ENCODE measurements at regions not wholly inside any gene's neighbourhood (a gene's known extent, or its start where the extent isn't known, plus 50 kb on each side); places are given as distances from the start of the nearest gene placed in this dataset.

DNA sequence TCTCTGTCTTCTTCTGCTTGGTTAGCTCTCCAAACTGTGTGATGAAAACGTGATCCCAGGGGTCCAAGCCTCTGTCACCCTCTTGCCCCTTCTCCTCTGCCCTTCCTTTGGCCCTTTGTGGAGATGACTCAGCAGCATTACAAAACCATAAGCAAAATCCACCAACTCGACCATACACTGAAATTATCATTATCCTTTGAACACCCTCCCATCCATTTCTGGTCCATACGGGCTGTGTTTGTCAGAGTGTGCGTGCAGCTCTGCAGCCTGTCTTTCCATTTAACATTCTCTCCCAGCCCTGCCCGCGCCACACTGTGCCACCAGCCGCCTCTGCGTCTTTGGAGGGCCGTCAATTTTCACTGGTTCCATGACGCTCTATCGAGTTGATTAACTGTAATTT lies 69.2 kb downstream of the SLC25A47 start:
- TF ChIP-seq CTCF (IDR thresholded peaks at IDR 0.05; ENCODE audit: insufficient read depth, low read depth, low read length), result no peak
- H3K4me3 ChIP-seq (ENCODE audit: low read depth, low read length), result peak overlapping the region; percentile 13
- DNase-seq (ENCODE audit: low read depth), result peak; percentile 80

DNA sequence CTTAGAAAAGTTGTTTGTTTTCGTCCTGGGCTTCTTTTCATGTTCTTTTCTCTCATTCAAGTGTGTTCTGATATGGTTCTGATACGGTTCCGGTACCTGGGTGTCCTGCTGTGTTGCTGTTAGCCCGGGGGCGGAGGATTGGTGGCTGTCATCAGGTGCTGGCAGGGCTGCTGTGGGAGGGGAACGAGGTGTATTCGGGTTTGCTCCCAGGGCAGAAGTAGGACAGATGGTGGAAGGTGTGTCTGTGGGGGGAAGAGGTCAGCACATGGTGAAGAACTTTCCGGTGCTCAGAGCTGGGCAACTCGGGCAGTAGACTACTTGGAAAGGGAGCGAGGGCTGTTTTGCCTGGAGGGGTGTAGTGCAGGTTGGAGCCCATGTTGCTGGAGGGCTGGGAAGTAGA lies 70.2 kb downstream of the SLC25A47 start:
- no peak for DNase-seq (ENCODE audit: low read depth)
- no peak for TF ChIP-seq CTCF (IDR thresholded peaks at IDR 0.05; ENCODE audit: insufficient read depth, low read depth, low read length)
- no peak overlapping the region for H3K4me3 ChIP-seq (ENCODE audit: low read depth, low read length)

GRCh38 chr14:100393906-100394732 lies 71.0 kb downstream of the SLC25A47 start:
- no peak overlapping the region for H3K4me3 ChIP-seq (ENCODE audit: low read depth, low read length)
- no peak for TF ChIP-seq CTCF (IDR thresholded peaks at IDR 0.05; ENCODE audit: insufficient read depth, low read depth, low read length)
- DNase-seq (ENCODE audit: low read depth), result no peak

DNA sequence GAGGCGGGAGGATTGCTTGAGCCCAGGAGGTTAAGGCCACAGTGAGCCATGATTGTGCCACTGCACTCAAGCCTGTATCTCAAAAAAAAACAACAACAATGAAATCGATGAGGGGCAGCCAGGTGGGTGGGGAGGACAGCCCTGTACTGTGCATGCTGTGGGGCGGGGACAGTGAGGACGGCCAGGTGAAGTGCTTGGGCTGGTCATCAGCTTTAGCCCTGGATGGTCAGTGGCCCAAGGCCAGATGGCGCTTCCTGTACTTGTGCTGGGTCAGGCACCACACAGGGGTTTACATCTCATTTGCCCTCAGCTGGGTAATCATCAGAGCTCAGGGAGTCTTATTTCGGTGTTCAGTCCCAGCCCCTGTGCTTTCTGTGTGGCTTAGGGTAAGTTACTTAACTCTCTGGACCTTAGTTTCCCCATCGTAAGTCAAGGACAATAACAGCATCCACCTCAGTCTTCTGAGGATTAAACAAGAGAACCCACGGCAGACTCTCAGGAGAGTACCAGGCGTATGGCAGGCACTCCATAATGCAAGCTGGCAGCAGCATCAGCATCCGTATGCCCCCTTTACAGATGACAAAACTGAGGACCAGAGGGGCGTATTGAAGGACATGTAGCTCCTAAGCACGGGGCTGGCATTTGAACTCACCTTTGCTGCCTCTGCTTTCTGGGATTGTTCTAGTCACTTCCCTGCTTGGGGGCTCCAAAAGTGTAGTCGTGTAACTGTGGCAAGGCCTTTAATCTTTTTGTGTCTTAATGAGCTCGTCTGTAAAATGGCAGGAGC lies 71.9 kb downstream of the SLC25A47 start:
- no peak for TF ChIP-seq CTCF (IDR thresholded peaks at IDR 0.05; ENCODE audit: insufficient read depth, low read depth, low read length)
- no peak for DNase-seq (ENCODE audit: low read depth)
- no peak overlapping the region for H3K4me3 ChIP-seq (ENCODE audit: low read depth, low read length)

DNA sequence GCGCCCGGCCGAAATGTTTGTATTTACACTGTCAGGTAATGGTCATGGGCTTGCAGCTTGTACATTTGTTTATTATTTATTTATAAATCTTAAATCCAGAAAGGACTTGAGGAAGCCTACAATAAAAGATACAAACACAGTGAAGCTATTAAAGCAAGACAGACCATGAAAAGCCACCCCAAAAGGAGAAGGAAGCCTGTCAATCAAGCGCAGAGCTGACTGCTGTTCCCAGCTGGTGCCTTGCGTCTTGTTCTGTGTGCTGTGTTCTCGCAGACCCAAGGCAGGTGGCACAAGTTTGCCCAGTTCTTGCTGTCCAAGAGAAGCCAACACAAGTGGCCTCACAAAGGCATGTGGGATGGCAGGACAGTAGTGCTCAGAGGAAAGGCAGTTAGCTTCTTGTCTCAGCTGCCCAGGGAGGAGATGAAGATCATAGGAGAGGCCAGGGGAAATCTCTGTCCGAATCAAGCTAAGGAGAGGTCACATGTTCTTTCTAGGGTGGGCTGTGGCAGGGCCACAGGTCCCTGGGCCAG lies 73.2 kb downstream of the SLC25A47 start:
- H3K4me3 ChIP-seq (ENCODE audit: low read depth, low read length), result no peak overlapping the region
- no peak for DNase-seq (ENCODE audit: low read depth)
- no peak for TF ChIP-seq CTCF (IDR thresholded peaks at IDR 0.05; ENCODE audit: insufficient read depth, low read depth, low read length)

DNA sequence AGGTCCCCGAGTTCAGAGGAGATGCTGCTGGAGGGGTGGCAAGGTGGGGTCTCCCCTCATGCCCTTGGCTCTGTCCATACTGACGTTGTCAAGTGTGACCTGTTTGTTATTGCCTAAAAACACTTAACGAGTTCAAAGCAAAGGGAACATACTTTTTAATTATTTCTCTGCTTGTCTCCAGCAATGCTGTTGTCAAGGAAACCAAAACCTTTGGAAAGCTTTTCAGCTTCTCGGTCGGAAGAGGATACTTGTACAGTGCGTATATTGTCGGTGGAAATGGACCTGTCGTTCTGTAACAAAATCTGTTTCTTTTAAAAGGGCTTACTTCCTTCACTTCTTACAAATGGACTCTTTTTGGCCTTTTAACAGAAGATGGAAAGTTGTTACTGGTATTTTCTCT lies 73.9 kb downstream of the SLC25A47 start:
- no peak overlapping the region for H3K4me3 ChIP-seq (ENCODE audit: low read depth, low read length)
- no peak for DNase-seq (ENCODE audit: low read depth)
- TF ChIP-seq CTCF (IDR thresholded peaks at IDR 0.05; ENCODE audit: insufficient read depth, low read depth, low read length), result no peak
